ENCODE measurements at regions not wholly inside any gene's neighbourhood (a gene's known extent, or its start where the extent isn't known, plus 50 kb on each side); places are given as distances from the start of the nearest gene placed in this dataset.

GRCh38 chr12:127176804-127177203 is 1090.2 kb upstream of the TMEM132C start:
- H3K4me3 ChIP-seq (ENCODE audit: low read depth, low read length): no peak overlapping the region
- DNase-seq (ENCODE audit: low read depth): no peak
- H3K36me3 ChIP-seq (ENCODE audit: control insufficient read depth, insufficient read depth, low read length): no peaks in the 10 kb centered on the region
- TF ChIP-seq CTCF (IDR thresholded peaks at IDR 0.05; ENCODE audit: insufficient read depth, low read length, poor library complexity, severe bottlenecking): no peak
- H3K27me3 ChIP-seq (ENCODE audit: control insufficient read depth, insufficient read depth, low read length): no peaks in the 10 kb centered on the region

- TF ChIP-seq CTCF (IDR thresholded peaks at IDR 0.05; ENCODE audit: insufficient read depth, low read length, poor library complexity, severe bottlenecking): no peak
- no peak overlapping the region for H3K4me3 ChIP-seq (ENCODE audit: low read depth, low read length)
- DNase-seq (ENCODE audit: low read depth): no peak
- H3K27me3 ChIP-seq (ENCODE audit: control insufficient read depth, insufficient read depth, low read length): no peaks in the 10 kb centered on the region
- H3K36me3 ChIP-seq (ENCODE audit: control insufficient read depth, insufficient read depth, low read length): no peaks in the 10 kb centered on the region
Observed at GRCh38 chr12:127178052-127178451, 1088.9 kb upstream of the TMEM132C start.

GRCh38 chr12:127178463-127178862 is 1088.5 kb upstream of the TMEM132C start:
- no peak for TF ChIP-seq CTCF (IDR thresholded peaks at IDR 0.05; ENCODE audit: insufficient read depth, low read length, poor library complexity, severe bottlenecking)
- H3K4me3 ChIP-seq (ENCODE audit: low read depth, low read length): no peak overlapping the region
- H3K27me3 ChIP-seq (ENCODE audit: control insufficient read depth, insufficient read depth, low read length): no peaks in the 10 kb centered on the region
- H3K36me3 ChIP-seq (ENCODE audit: control insufficient read depth, insufficient read depth, low read length): no peaks in the 10 kb centered on the region
- DNase-seq (ENCODE audit: low read depth): no peak

- no peak for DNase-seq (ENCODE audit: low read depth)
- Histone ChIP-seq H3K4me3 (ENCODE audit: low read depth, low read length) (no peak overlapping the region), H3K27me3 (ENCODE audit: control insufficient read depth, insufficient read depth, low read length) (no peaks in the 10 kb centered on the region), H3K36me3 (ENCODE audit: control insufficient read depth, insufficient read depth, low read length) (no peaks in the 10 kb centered on the region)
- TF ChIP-seq CTCF (IDR thresholded peaks at IDR 0.05; ENCODE audit: insufficient read depth, low read length, poor library complexity, severe bottlenecking): no peak
Observed at GRCh38 chr12:127179176-127179575, 1087.8 kb upstream of the TMEM132C start.

GRCh38 chr12:127182018-127182417 is 1085.0 kb upstream of the TMEM132C start:
- TF ChIP-seq CTCF (IDR thresholded peaks at IDR 0.05; ENCODE audit: insufficient read depth, low read length, poor library complexity, severe bottlenecking): no peak
- Histone ChIP-seq H3K36me3 (ENCODE audit: control insufficient read depth, insufficient read depth, low read length) (no peaks in the 10 kb centered on the region), H3K27me3 (ENCODE audit: control insufficient read depth, insufficient read depth, low read length) (no peaks in the 10 kb centered on the region), H3K4me3 (ENCODE audit: low read depth, low read length) (no peak overlapping the region)
- DNase-seq (ENCODE audit: low read depth): no peak

GRCh38 chr12:127189992-127190391 is 1077.0 kb upstream of the TMEM132C start:
- H3K36me3 ChIP-seq (ENCODE audit: control insufficient read depth, insufficient read depth, low read length): no peaks in the 10 kb centered on the region
- no peak overlapping the region for H3K4me3 ChIP-seq (ENCODE audit: low read depth, low read length)
- DNase-seq (ENCODE audit: low read depth): no peak
- no peaks in the 10 kb centered on the region for H3K27me3 ChIP-seq (ENCODE audit: control insufficient read depth, insufficient read depth, low read length)
- TF ChIP-seq CTCF (IDR thresholded peaks at IDR 0.05; ENCODE audit: insufficient read depth, low read length, poor library complexity, severe bottlenecking): no peak
